Activated CD4-positive, alpha-beta memory T cell treated with anti-CD3 and anti-CD28 coated beads for 36 hours (primary cell): ENCODE measurements at regions not wholly inside any gene's neighbourhood (a gene's known extent, or its start where the extent isn't known, plus 50 kb on each side); places are given as distances from the start of the nearest gene placed in this dataset.

Experiments
- CTCF ChIA-PET: fragments of 350-600 bp; sonication (Branson Sonifier 250); formaldehyde crosslinking; loops from one replicate; lab custom pipeline; 2021; ENCODE audit warnings: antibody characterized with exemption, inconsistent platforms; lab: Charles Lee
- POLR2A ChIA-PET: fragments of 350-600 bp; sonication (Branson Sonifier 250); formaldehyde crosslinking; loops from one replicate; lab custom pipeline; 2021; ENCODE audit warnings: antibody characterized with exemption; lab: Charles Lee
- DNase-seq: peaks from one replicate; pipeline ENCODE4 v3.0.0-alpha.2; 2020
- H3K27ac Mint-ChIP-seq: one replicate; pipeline ENCODE4 v1.8.0; 2021; ENCODE audit warnings: mixed read lengths
- H3K27me3 Mint-ChIP-seq: one replicate; pipeline ENCODE4 v1.8.0; 2021; ENCODE audit warnings: mixed read lengths
- H3K36me3 Mint-ChIP-seq: one replicate; pipeline ENCODE4 v1.8.0; 2021; ENCODE audit warnings: mixed read lengths
- H3K4me1 Mint-ChIP-seq: one replicate; pipeline ENCODE4 v1.8.0; 2021; ENCODE audit warnings: low read depth, mixed read lengths
- H3K4me3 Mint-ChIP-seq: one replicate; pipeline ENCODE4 v1.8.0; 2021; ENCODE audit warnings: mild to moderate bottlenecking, mixed read lengths
- H3K9me3 Mint-ChIP-seq: one replicate; pipeline ENCODE4 v1.8.0; 2021; ENCODE audit warnings: mixed read lengths
- intact Hi-C: fragments of 100-400 bp; cut with micrococcal nuclease; formaldehyde crosslinking; loops from one replicate; pipeline ENCODE4 v1.15.1; 2023

GRCh38 chr11:122486793-122487495 lies 168.6 kb upstream of the UBASH3B start:
- no peak for DNase-seq
- peaks cover 13% of the 10 kb centered on the region for H3K9me3 Mint-ChIP-seq
- no peak overlapping the region for H3K4me3 Mint-ChIP-seq
- intact Hi-C loops, result no loop called here
- no peaks in the 10 kb centered on the region for H3K27me3 Mint-ChIP-seq
- CTCF ChIA-PET, result no interaction called here
- H3K4me1 Mint-ChIP-seq, result no peaks in the 10 kb centered on the region
- no peak overlapping the region for H3K27ac Mint-ChIP-seq
- POLR2A ChIA-PET, result no interaction called here
- H3K36me3 Mint-ChIP-seq, result no peaks in the 10 kb centered on the region

- H3K4me1 Mint-ChIP-seq, result no peaks in the 10 kb centered on the region
- H3K27me3 Mint-ChIP-seq, result peaks cover 9% of the 10 kb centered on the region
- no peak for DNase-seq
- H3K27ac Mint-ChIP-seq, result no peak overlapping the region
- H3K9me3 Mint-ChIP-seq, result peaks cover 12% of the 10 kb centered on the region
- no peaks in the 10 kb centered on the region for H3K36me3 Mint-ChIP-seq
- ChIA-PET CTCF (no interaction called here), POLR2A (no interaction called here)
- H3K4me3 Mint-ChIP-seq, result no peak overlapping the region
- intact Hi-C loops, result no loop called here
These were observed 176.5 kb upstream of the UBASH3B start for GRCh38 chr11:122478986-122479385.

GRCh38 chr11:122468965-122469364 lies 186.6 kb upstream of the UBASH3B start:
- Mint-ChIP-seq H3K9me3 (peaks cover 6% of the 10 kb centered on the region), H3K4me3 (no peak overlapping the region), H3K4me1 (no peaks in the 10 kb centered on the region), H3K27me3 (no peaks in the 10 kb centered on the region), H3K27ac (no peak overlapping the region), H3K36me3 (no peaks in the 10 kb centered on the region)
- ChIA-PET CTCF (interaction anchor here (1.2 kb wide), 1 partner anchor 26 kb away, joined by 3 read pairs; no protein-coding TSS in a partner anchor), POLR2A (no interaction called here)
- intact Hi-C loops, result no loop called here
- no peak for DNase-seq

GRCh38 chr11:122463530-122463929 lies 192.0 kb upstream of the UBASH3B start:
- CTCF ChIA-PET, result no interaction called here
- H3K9me3 Mint-ChIP-seq, result peaks cover 23% of the 10 kb centered on the region
- DNase-seq, result no peak
- no peaks in the 10 kb centered on the region for H3K27me3 Mint-ChIP-seq
- H3K4me1 Mint-ChIP-seq, result no peaks in the 10 kb centered on the region
- intact Hi-C loops, result no loop called here
- POLR2A ChIA-PET, result no interaction called here
- H3K4me3 Mint-ChIP-seq, result no peak overlapping the region
- no peak overlapping the region for H3K27ac Mint-ChIP-seq
- no peaks in the 10 kb centered on the region for H3K36me3 Mint-ChIP-seq

- DNase-seq, result no peak
- Mint-ChIP-seq H3K4me3 (no peak overlapping the region), H3K36me3 (no peaks in the 10 kb centered on the region), H3K4me1 (no peaks in the 10 kb centered on the region), H3K9me3 (peaks cover 28% of the 10 kb centered on the region), H3K27me3 (no peaks in the 10 kb centered on the region), H3K27ac (no peak overlapping the region)
- CTCF ChIA-PET, result interaction anchor here (0.7 kb wide), 1 partner anchor 615 kb away, joined by 3 read pairs; no protein-coding TSS in a partner anchor
- POLR2A ChIA-PET, result no interaction called here
- intact Hi-C loops, result no loop called here
These were observed 196.5 kb upstream of the UBASH3B start for GRCh38 chr11:122459064-122459463.

- Mint-ChIP-seq H3K36me3 (no peaks in the 10 kb centered on the region), H3K4me1 (no peaks in the 10 kb centered on the region), H3K4me3 (no peak overlapping the region), H3K27me3 (peaks cover 2% of the 10 kb centered on the region), H3K27ac (no peak overlapping the region), H3K9me3 (peaks cover 11% of the 10 kb centered on the region)
- POLR2A ChIA-PET, result no interaction called here
- CTCF ChIA-PET, result no interaction called here
- intact Hi-C loops, result no loop called here
- DNase-seq, result no peak
These were observed 201.9 kb upstream of the UBASH3B start for GRCh38 chr11:122453586-122453985.

- DNase-seq, result no peak
- H3K27me3 Mint-ChIP-seq, result peaks cover 7% of the 10 kb centered on the region
- ChIA-PET CTCF (no interaction called here), POLR2A (no interaction called here)
- H3K9me3 Mint-ChIP-seq, result peaks cover 4% of the 10 kb centered on the region
- no peak overlapping the region for H3K4me3 Mint-ChIP-seq
- intact Hi-C loops, result no loop called here
- no peaks in the 10 kb centered on the region for H3K4me1 Mint-ChIP-seq
- no peak overlapping the region for H3K27ac Mint-ChIP-seq
- H3K36me3 Mint-ChIP-seq, result no peaks in the 10 kb centered on the region
These were observed 203.6 kb upstream of the UBASH3B start for GRCh38 chr11:122451911-122452310.

- Mint-ChIP-seq H3K4me3 (no peak overlapping the region), H3K36me3 (no peaks in the 10 kb centered on the region), H3K4me1 (no peaks in the 10 kb centered on the region), H3K9me3 (no peaks in the 10 kb centered on the region), H3K27ac (no peak overlapping the region), H3K27me3 (peaks cover 19% of the 10 kb centered on the region)
- CTCF ChIA-PET, result no interaction called here
- DNase-seq, result no peak
- POLR2A ChIA-PET, result no interaction called here
- intact Hi-C loops, result no loop called here
These were observed 213.9 kb upstream of the UBASH3B start for GRCh38 chr11:122441666-122442035.

- ChIA-PET CTCF (no interaction called here), POLR2A (no interaction called here)
- intact Hi-C loops, result no loop called here
- Mint-ChIP-seq H3K27me3 (peaks cover 19% of the 10 kb centered on the region), H3K4me3 (no peak overlapping the region), H3K27ac (no peak overlapping the region), H3K36me3 (no peaks in the 10 kb centered on the region), H3K9me3 (no peaks in the 10 kb centered on the region), H3K4me1 (no peaks in the 10 kb centered on the region)
- no peak for DNase-seq
These were observed 214.5 kb upstream of the UBASH3B start for GRCh38 chr11:122440811-122441665.

GRCh38 chr11:122439866-122440810 lies 215.4 kb upstream of the UBASH3B start:
- H3K27me3 Mint-ChIP-seq, result peaks cover 14% of the 10 kb centered on the region
- intact Hi-C loops, result no loop called here
- POLR2A ChIA-PET, result no interaction called here
- H3K4me3 Mint-ChIP-seq, result no peak overlapping the region
- no peak overlapping the region for H3K27ac Mint-ChIP-seq
- no peaks in the 10 kb centered on the region for H3K36me3 Mint-ChIP-seq
- H3K4me1 Mint-ChIP-seq, result no peaks in the 10 kb centered on the region
- DNase-seq, result no peak
- no peaks in the 10 kb centered on the region for H3K9me3 Mint-ChIP-seq
- CTCF ChIA-PET, result no interaction called here

GRCh38 chr11:122436188-122436555 lies 219.3 kb upstream of the UBASH3B start:
- Mint-ChIP-seq H3K4me3 (no peak overlapping the region), H3K4me1 (no peaks in the 10 kb centered on the region), H3K27ac (no peak overlapping the region), H3K9me3 (no peaks in the 10 kb centered on the region), H3K36me3 (no peaks in the 10 kb centered on the region), H3K27me3 (peaks cover 12% of the 10 kb centered on the region)
- DNase-seq, result no peak
- POLR2A ChIA-PET, result no interaction called here
- intact Hi-C loops, result no loop called here
- CTCF ChIA-PET, result no interaction called here
